Neural cell (in vitro differentiated cells): ENCODE measurements at regions not wholly inside any gene's neighbourhood (a gene's known extent, or its start where the extent isn't known, plus 50 kb on each side); places are given as distances from the start of the nearest gene placed in this dataset.

Experiments
- CTCF ChIP-seq: fragments of 450-650 bp; IDR thresholded peaks from 2 replicates; pipeline ENCODE4 v1.5.1; 2014; ENCODE audit warnings: antibody characterized with exemption, mild to moderate bottlenecking, moderate library complexity; ENCODE audit not compliant: poor library complexity, severe bottlenecking
- POLR2AphosphoS5 ChIP-seq: IDR thresholded peaks from 2 replicates; pipeline ENCODE4 v1.6.1; 2012
- RAD21 ChIP-seq: fragments of 450-650 bp; conservative IDR thresholded peaks from 2 replicates; pipeline ENCODE4 v1.6.1; 2014; ENCODE audit warnings: antibody characterized with exemption, mild to moderate bottlenecking, moderate library complexity
- TAF1 ChIP-seq: IDR thresholded peaks from 2 replicates; pipeline ENCODE4 v1.6.1; 2012; ENCODE audit warnings: low read depth

- no peak for TF ChIP-seq TAF1
- TF ChIP-seq CTCF, result no peak
- no peak for TF ChIP-seq POLR2AphosphoS5
- TF ChIP-seq RAD21, result no peak
Observed at GRCh38 chr10:42962902-42963231, 114.0 kb upstream of the RET start.
